ENCODE measurements at regions not wholly inside any gene's neighbourhood (a gene's known extent, or its start where the extent isn't known, plus 50 kb on each side); places are given as distances from the start of the nearest gene placed in this dataset.
"Not testable (repeated sequence)": the region's sequence is repeated elsewhere in the genome, so short reads cannot be mapped to it uniquely, and the experiment has no call there.

DNA sequence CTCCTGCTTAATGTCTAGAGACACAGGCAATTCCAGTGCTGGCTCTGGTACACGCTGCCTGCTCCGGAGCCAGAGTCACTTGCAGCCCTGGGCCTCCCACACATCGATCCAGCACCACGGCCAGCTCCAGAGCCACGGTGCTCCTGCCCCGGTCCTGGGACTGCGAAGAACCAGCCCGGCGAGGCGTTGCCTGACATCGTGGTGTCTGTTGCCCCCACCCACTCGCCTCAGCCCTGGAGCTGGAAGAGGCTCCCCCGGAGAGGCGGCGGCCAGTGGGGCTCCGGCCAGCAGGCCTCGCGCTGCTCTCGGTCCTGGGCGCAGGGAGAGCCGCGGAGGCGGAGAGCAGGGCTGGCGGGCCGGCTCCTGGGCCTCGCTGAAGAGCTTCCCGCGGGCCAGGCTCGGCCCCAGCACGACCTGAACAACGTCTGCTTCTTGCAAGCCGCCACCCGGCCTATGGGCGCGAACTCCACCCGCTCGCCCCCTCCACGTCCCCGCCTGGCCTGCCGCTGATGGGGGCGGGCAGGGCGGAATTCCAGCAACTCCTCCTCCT lies 364.8 kb downstream of the CEP170 start:
- Histone ChIP-seq H3K9me3 (no peaks in the 10 kb centered on the region), H3K27ac (no peak overlapping the region), H3K4me1 (no peaks in the 10 kb centered on the region), H3K4me3 (no peak overlapping the region), H3K27me3 (ENCODE audit: low read depth) (peaks cover 6% of the 10 kb centered on the region), H3K36me3 (no peaks in the 10 kb centered on the region)
- DNase-seq (no peak), ATAC-seq (peak; percentile 26 to 66)
- TF ChIP-seq, protein P1, sequence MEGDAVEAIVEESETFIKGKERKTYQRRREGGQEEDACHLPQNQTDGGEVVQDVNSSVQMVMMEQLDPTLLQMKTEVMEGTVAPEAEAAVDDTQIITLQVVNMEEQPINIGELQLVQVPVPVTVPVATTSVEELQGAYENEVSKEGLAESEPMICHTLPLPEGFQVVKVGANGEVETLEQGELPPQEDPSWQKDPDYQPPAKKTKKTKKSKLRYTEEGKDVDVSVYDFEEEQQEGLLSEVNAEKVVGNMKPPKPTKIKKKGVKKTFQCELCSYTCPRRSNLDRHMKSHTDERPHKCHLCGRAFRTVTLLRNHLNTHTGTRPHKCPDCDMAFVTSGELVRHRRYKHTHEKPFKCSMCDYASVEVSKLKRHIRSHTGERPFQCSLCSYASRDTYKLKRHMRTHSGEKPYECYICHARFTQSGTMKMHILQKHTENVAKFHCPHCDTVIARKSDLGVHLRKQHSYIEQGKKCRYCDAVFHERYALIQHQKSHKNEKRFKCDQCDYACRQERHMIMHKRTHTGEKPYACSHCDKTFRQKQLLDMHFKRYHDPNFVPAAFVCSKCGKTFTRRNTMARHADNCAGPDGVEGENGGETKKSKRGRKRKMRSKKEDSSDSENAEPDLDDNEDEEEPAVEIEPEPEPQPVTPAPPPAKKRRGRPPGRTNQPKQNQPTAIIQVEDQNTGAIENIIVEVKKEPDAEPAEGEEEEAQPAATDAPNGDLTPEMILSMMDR (IDR thresholded peaks at IDR 0.05): no peak
- intact Hi-C loops (cut with DNase I): no loop called here

DNA sequence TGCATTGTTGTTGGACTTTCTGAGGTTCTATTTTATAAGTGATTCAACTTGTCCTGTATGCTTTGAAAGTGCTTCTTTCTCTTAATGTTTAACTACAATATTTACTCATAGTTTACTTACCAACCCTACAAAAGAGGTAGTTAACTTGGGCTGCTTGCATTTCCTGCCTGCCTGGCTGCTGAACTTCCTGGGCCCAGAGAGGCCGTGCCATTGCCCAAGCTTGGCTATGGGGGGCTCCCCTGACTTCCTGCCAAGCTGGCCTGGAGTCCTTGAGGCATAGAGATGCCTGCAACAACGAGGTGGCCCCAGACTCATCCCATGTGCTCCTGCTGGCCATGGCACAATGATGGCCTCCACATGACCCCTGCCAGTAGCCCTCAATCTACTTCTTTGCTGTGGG lies 361.6 kb upstream of the PLD5 start:
- H3K27ac ChIP-seq: no peak overlapping the region
- H3K4me1 ChIP-seq: no peaks in the 10 kb centered on the region
- H3K4me3 ChIP-seq: no peak overlapping the region
- TF ChIP-seq, protein P1 (IDR thresholded peaks at IDR 0.05): no peak
- intact Hi-C loops (cut with DNase I): no loop called here
- H3K9me3 ChIP-seq: no peaks in the 10 kb centered on the region
- peaks cover 6% of the 10 kb centered on the region for H3K27me3 ChIP-seq (ENCODE audit: low read depth)
- ATAC-seq (no peak), DNase-seq (no peak)
- H3K36me3 ChIP-seq: no peaks in the 10 kb centered on the region

DNA sequence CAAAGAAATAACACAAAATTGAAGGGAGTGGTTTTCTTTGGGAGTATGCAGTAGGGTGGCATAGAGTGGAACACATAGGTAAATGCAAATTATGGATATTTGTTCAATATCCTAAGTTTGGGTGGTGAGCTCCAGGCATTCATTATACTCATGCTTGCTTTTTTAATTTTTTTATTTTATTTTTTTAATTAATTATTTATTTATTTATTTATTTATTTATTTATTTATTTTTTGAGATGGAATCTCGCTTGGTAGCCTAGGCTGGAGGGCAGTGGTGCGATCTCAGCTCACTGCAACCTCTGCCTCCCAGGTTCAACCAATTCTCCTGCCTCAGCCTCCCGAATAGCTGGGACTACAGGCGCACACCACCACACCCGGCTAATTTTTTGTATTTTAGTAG lies 355.5 kb upstream of the PLD5 start:
- H3K4me3 ChIP-seq; DNase-seq; H3K9me3 ChIP-seq; H3K36me3 ChIP-seq; ATAC-seq; intact Hi-C loops (cut with DNase I); H3K27me3 ChIP-seq (ENCODE audit: low read depth); H3K27ac ChIP-seq; H3K4me1 ChIP-seq: not testable (repeated sequence)

DNA sequence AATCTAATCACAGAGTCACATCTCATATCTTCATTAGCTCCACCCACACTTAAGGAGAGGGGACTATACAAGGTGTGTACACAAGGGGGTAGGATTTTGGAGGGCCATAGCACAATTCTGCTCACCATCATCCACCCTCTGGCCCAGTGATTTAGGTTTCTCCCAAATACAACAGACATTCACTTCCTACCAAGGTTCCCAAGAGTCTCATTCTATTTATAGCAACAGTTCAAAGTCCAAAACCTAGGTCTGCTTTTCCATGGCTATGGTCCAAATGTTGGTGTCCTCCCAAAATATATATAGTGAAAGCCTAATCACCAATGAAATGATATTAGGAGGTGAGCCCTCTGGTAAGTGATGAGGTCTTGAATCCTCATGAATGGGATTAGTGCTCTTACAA lies 353.2 kb upstream of the PLD5 start:
- ATAC-seq (no peak), DNase-seq (no peak)
- intact Hi-C loops (cut with DNase I): no loop called here
- TF ChIP-seq, protein P1 (IDR thresholded peaks at IDR 0.05): no peak
- no peaks in the 10 kb centered on the region for H3K4me1 ChIP-seq
- no peak overlapping the region for H3K4me3 ChIP-seq
- no peaks in the 10 kb centered on the region for H3K27me3 ChIP-seq (ENCODE audit: low read depth)
- no peaks in the 10 kb centered on the region for H3K36me3 ChIP-seq
- H3K9me3 ChIP-seq: no peaks in the 10 kb centered on the region
- H3K27ac ChIP-seq: no peak overlapping the region

DNA sequence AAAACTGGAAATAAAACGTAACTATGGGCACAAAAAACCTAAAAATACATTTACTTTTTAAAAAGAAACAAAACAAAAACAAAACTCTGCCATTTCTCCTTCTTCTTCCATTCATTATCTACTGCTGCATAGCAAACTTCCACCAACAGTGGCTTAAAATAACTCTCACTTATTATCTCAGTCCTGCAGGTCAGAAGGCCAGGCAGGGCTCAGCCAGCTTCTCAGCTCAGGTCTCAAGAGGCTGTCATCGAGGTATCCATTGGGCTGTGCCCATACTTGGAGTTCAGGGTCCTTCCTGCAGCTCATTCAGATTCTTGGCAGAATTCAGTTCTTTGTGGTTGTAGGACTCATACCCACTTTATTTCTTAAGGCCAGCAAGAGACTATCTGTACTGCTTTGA lies 352.7 kb upstream of the PLD5 start:
- intact Hi-C loops (cut with DNase I): no loop called here
- DNase-seq (no peak), ATAC-seq (no peak)
- H3K36me3 ChIP-seq: no peaks in the 10 kb centered on the region
- no peaks in the 10 kb centered on the region for H3K9me3 ChIP-seq
- TF ChIP-seq, protein P1 (IDR thresholded peaks at IDR 0.05): no peak
- no peak overlapping the region for H3K4me3 ChIP-seq
- no peak overlapping the region for H3K27ac ChIP-seq
- H3K4me1 ChIP-seq: no peaks in the 10 kb centered on the region
- no peaks in the 10 kb centered on the region for H3K27me3 ChIP-seq (ENCODE audit: low read depth)

DNA sequence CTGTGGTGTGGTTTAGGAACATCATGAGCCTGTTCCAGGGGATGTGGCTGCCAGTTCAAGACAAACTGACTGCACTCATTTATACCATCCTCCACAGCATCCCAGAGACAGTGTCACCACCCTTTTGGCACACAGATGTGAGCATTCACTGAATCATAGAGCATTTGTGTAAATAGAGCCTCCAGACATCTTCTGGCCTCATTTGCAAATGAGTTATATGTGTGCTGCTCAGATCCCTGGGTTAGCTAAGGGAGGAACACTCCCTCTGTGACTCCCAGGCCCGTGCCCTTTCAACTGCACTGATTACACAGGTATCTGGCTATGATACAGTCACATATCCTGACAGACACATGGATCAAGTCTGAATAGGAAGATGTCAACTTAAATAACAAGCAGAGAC lies 351.5 kb upstream of the PLD5 start:
- TF ChIP-seq, protein P1 (IDR thresholded peaks at IDR 0.05): no peak

More for the DNA sequence above, 351.5 kb upstream of the PLD5 start:
- DNase-seq (no peak), ATAC-seq (no peak)
- H3K27me3 ChIP-seq (ENCODE audit: low read depth): no peaks in the 10 kb centered on the region
- intact Hi-C loops (cut with DNase I): no loop called here
- no peak overlapping the region for H3K27ac ChIP-seq
- no peak overlapping the region for H3K4me3 ChIP-seq
- H3K36me3 ChIP-seq: no peaks in the 10 kb centered on the region
- H3K9me3 ChIP-seq: no peaks in the 10 kb centered on the region
- no peaks in the 10 kb centered on the region for H3K4me1 ChIP-seq

All from lower lobe of right lung (tissue), 2 donors.